WTC11 (cell line): ENCODE measurements at regions not wholly inside any gene's neighbourhood (a gene's known extent, or its start where the extent isn't known, plus 50 kb on each side); places are given as distances from the start of the nearest gene placed in this dataset.

Experiments used
- ATAC-seq: fragments of 200-7000 bp; cut with Tn5 transposase; 2 replicates; pipeline ENCODE4 v1.10.0; 2021; ENCODE audit warnings: mild to moderate bottlenecking, moderate library complexity
- CTCF ChIA-PET: fragments of 300-600 bp; sonication (Branson Sonifier 250); formaldehyde crosslinking; loops from one replicate; lab custom pipeline; 2021; ENCODE audit warnings: antibody characterized with exemption; lab: Charles Lee
- POLR2A ChIA-PET: fragments of 350-600 bp; sonication (Branson Sonifier 250); formaldehyde crosslinking; loops from one replicate; lab custom pipeline; 2021; ENCODE audit warnings: antibody characterized with exemption; lab: Charles Lee
- DNase-seq: peaks from one replicate; pipeline ENCODE4 v3.0.0; 2021; ENCODE audit warnings: low spot score
- H3K27ac Mint-ChIP-seq: 2 replicates; pipeline ENCODE4 v1.8.0; 2021; ENCODE audit warnings: mixed read lengths
- H3K27me3 Mint-ChIP-seq: 2 replicates; pipeline ENCODE4 v1.8.0; 2021; ENCODE audit warnings: low read depth, mild to moderate bottlenecking, moderate library complexity, mixed read lengths
- H3K36me3 Mint-ChIP-seq: 2 replicates; pipeline ENCODE4 v1.8.0; 2021; ENCODE audit warnings: mixed read lengths
- H3K4me1 Mint-ChIP-seq: 2 replicates; pipeline ENCODE4 v1.8.0; 2022; ENCODE audit warnings: mixed read lengths
- H3K4me3 Mint-ChIP-seq: 2 replicates; pipeline ENCODE4 v1.8.0; 2021; ENCODE audit warnings: mild to moderate bottlenecking, moderate library complexity, mixed read lengths
- H3K9me3 Mint-ChIP-seq: 2 replicates; pipeline ENCODE4 v1.8.0; 2021; ENCODE audit warnings: mixed read lengths
- ATF1 ChIP-seq: sonication (generic); formaldehyde crosslinking; IDR thresholded peaks from 2 replicates; pipeline ENCODE4 v1.8.1; 2023; ENCODE audit warnings: mild to moderate bottlenecking, moderate library complexity, missing genetic modification reagents
- ELF4 ChIP-seq: sonication (generic); formaldehyde crosslinking; IDR thresholded peaks from 2 replicates; pipeline ENCODE4 v1.8.1; 2022; ENCODE audit warnings: low read depth, mild to moderate bottlenecking, moderate library complexity, missing genetic modification reagents
- EMX1 ChIP-seq: fragments of 250-450 bp; sonication (Bioruptor Pico); IDR thresholded peaks from 2 replicates; pipeline ENCODE4 v1.8.0; 2021; ENCODE audit warnings: mild to moderate bottlenecking
- FOXK1 ChIP-seq: sonication (generic); formaldehyde crosslinking; IDR thresholded peaks from 2 replicates; pipeline ENCODE4 v1.8.0; 2022; ENCODE audit warnings: mild to moderate bottlenecking, moderate library complexity, missing genetic modification reagents
- FOXP1 ChIP-seq: sonication (generic); formaldehyde crosslinking; IDR thresholded peaks from 2 replicates; pipeline ENCODE4 v1.8.0; 2022; ENCODE audit warnings: missing genetic modification reagents, mild to moderate bottlenecking, moderate library complexity, borderline replicate concordance
- GTF2I ChIP-seq: fragments of 250-450 bp; sonication (Bioruptor Pico); conservative IDR thresholded peaks from 2 replicates; pipeline ENCODE4 v1.4.0; 2021; ENCODE audit warnings: mild to moderate bottlenecking
- HMGA2 ChIP-seq: fragments of 250-450 bp; sonication (Bioruptor Pico); IDR thresholded peaks from 2 replicates; pipeline ENCODE4 v1.4.0; 2021; ENCODE audit warnings: mild to moderate bottlenecking, moderate library complexity
- IRF2 ChIP-seq: sonication (generic); formaldehyde crosslinking; IDR thresholded peaks from 2 replicates; pipeline ENCODE4 v1.8.0; 2022; ENCODE audit warnings: low read depth, missing genetic modification reagents, borderline replicate concordance
- JAZF1 ChIP-seq: fragments of 250-450 bp; sonication (Bioruptor Pico); IDR thresholded peaks from 2 replicates; pipeline ENCODE4 v1.9.0; 2021; ENCODE audit warnings: moderate library complexity, mild to moderate bottlenecking, inconsistent platforms
- KAT7 ChIP-seq: sonication (generic); formaldehyde crosslinking; IDR thresholded peaks from 2 replicates; pipeline ENCODE4 v1.8.1; 2023; ENCODE audit warnings: missing genetic modification reagents, mild to moderate bottlenecking, borderline replicate concordance
- MXD4 ChIP-seq: fragments of 250-450 bp; sonication (Bioruptor Pico); IDR thresholded peaks from 2 replicates; pipeline ENCODE4 v1.8.0; 2021; ENCODE audit warnings: mild to moderate bottlenecking, moderate library complexity, borderline replicate concordance
- MYBL2 ChIP-seq: sonication (generic); formaldehyde crosslinking; IDR thresholded peaks from 2 replicates; pipeline ENCODE4 v1.8.1; 2023; ENCODE audit warnings: mild to moderate bottlenecking, moderate library complexity, missing genetic modification reagents
- NR3C1 ChIP-seq: sonication (generic); formaldehyde crosslinking; conservative IDR thresholded peaks from 2 replicates; pipeline ENCODE4 v1.8.1; 2023; ENCODE audit warnings: low read depth, mild to moderate bottlenecking, missing genetic modification reagents
- OVOL2 ChIP-seq: fragments of 250-450 bp; sonication (Bioruptor Pico); IDR thresholded peaks from 2 replicates; pipeline ENCODE4 v1.9.0; 2021; ENCODE audit warnings: mild to moderate bottlenecking, borderline replicate concordance
- RELA ChIP-seq: sonication (generic); formaldehyde crosslinking; IDR thresholded peaks from 2 replicates; pipeline ENCODE4 v1.8.1; 2022; ENCODE audit warnings: missing genetic modification reagents, mild to moderate bottlenecking, borderline replicate concordance
- SMAD3 ChIP-seq: sonication (generic); formaldehyde crosslinking; IDR thresholded peaks from 2 replicates; pipeline ENCODE4 v1.8.0; 2022; ENCODE audit warnings: missing genetic modification reagents, mild to moderate bottlenecking, borderline replicate concordance
- TEAD4 ChIP-seq: sonication (generic); formaldehyde crosslinking; IDR thresholded peaks from 2 replicates; pipeline ENCODE4 v1.8.0; 2022; ENCODE audit warnings: mild to moderate bottlenecking, missing genetic modification reagents
- ZBTB21 ChIP-seq: sonication (generic); formaldehyde crosslinking; IDR thresholded peaks from 2 replicates; pipeline ENCODE4 v1.8.1; 2023; ENCODE audit warnings: mild to moderate bottlenecking, missing genetic modification reagents, borderline replicate concordance
- ZBTB43 ChIP-seq: sonication (generic); formaldehyde crosslinking; IDR thresholded peaks from 2 replicates; pipeline ENCODE4 v1.8.1; 2023; ENCODE audit warnings: mild to moderate bottlenecking, missing genetic modification reagents
- ZNF138 ChIP-seq: sonication (generic); formaldehyde crosslinking; conservative IDR thresholded peaks from 2 replicates; pipeline ENCODE4 v1.8.1; 2022; ENCODE audit warnings: mild to moderate bottlenecking, moderate library complexity, missing genetic modification reagents
- TF ChIP-seq, protein P1 (sequence below): fragments of 200-600 bp; IDR thresholded peaks from 2 replicates; pipeline ENCODE4 v1.8.0; 2022; ENCODE audit warnings: antibody characterized with exemption
- TF ChIP-seq, protein P2 (sequence below): sonication (generic); formaldehyde crosslinking; IDR thresholded peaks from 2 replicates; pipeline ENCODE4 v1.8.1; 2022; ENCODE audit warnings: low read depth, mild to moderate bottlenecking, moderate library complexity, missing genetic modification reagents, borderline replicate concordance
- TF ChIP-seq, protein P3 (sequence below): sonication (generic); formaldehyde crosslinking; IDR thresholded peaks from 2 replicates; pipeline ENCODE4 v1.8.0; 2023; ENCODE audit warnings: missing genetic modification reagents
- TF ChIP-seq, protein P4 (sequence below): sonication (generic); formaldehyde crosslinking; IDR thresholded peaks from 2 replicates; pipeline ENCODE4 v1.8.1; 2022; ENCODE audit warnings: missing genetic modification reagents, borderline replicate concordance

GRCh38 chr3:72088486-72089025 lies 303.6 kb upstream of the PROK2 start:
- ChIA-PET CTCF (no interaction called here), POLR2A (no interaction called here)
- Mint-ChIP-seq H3K36me3 (no peaks in the 10 kb centered on the region), H3K4me3 (no peak overlapping the region), H3K27ac (no peak overlapping the region), H3K9me3 (no peaks in the 10 kb centered on the region), H3K27me3 (no peaks in the 10 kb centered on the region), H3K4me1 (peaks cover 8% of the 10 kb centered on the region)
- DNase-seq (no peak), ATAC-seq (no peak)
- TF ChIP-seq JAZF1 (CRISPR knock-in tag) (no peak), ZNF138 (no peak), MXD4 (CRISPR knock-in tag) (no peak), SMAD3 (CRISPR knock-in tag) (no peak)
- TF ChIP-seq, protein P1, sequence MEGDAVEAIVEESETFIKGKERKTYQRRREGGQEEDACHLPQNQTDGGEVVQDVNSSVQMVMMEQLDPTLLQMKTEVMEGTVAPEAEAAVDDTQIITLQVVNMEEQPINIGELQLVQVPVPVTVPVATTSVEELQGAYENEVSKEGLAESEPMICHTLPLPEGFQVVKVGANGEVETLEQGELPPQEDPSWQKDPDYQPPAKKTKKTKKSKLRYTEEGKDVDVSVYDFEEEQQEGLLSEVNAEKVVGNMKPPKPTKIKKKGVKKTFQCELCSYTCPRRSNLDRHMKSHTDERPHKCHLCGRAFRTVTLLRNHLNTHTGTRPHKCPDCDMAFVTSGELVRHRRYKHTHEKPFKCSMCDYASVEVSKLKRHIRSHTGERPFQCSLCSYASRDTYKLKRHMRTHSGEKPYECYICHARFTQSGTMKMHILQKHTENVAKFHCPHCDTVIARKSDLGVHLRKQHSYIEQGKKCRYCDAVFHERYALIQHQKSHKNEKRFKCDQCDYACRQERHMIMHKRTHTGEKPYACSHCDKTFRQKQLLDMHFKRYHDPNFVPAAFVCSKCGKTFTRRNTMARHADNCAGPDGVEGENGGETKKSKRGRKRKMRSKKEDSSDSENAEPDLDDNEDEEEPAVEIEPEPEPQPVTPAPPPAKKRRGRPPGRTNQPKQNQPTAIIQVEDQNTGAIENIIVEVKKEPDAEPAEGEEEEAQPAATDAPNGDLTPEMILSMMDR, result no peak

DNA sequence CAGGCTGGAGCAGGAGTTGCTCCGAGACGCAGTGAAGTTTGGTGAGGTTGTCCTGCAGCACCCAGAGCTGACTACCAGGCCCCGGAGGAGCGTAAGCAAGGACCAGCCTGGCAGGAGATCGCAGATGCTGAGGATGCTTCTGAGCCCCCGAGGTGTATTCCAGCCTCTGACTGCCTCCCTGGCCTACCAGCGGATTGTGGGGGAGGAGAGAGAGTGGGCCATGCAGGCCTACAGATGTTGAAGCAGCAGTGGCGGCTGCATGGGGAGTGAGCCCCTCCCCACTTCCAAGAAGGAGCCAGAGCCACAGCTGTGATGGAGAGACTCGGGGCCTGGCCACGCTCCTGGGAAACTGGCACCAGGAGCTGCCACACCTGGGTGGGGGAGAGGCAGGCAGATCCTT lies 302.5 kb upstream of the PROK2 start:
- CTCF ChIA-PET, result interaction anchor here (1.2 kb wide), 1 partner anchor 212 kb away, joined by 3 read pairs; no protein-coding TSS in a partner anchor
- ATAC-seq (no peak), DNase-seq (no peak)
- Mint-ChIP-seq H3K36me3 (no peaks in the 10 kb centered on the region), H3K27ac (no peak overlapping the region), H3K4me3 (no peak overlapping the region), H3K9me3 (no peaks in the 10 kb centered on the region), H3K4me1 (peaks cover 15% of the 10 kb centered on the region), H3K27me3 (no peaks in the 10 kb centered on the region; the same call in 1 of the 2 replicates)
- no peak for TF ChIP-seq JAZF1 (CRISPR knock-in tag)
- TF ChIP-seq FOXP1 (CRISPR knock-in tag), result no peak
- no peak for TF ChIP-seq MYBL2 (CRISPR knock-in tag)
- no peak for TF ChIP-seq MXD4 (CRISPR knock-in tag)
- no peak for TF ChIP-seq IRF2 (CRISPR knock-in tag)
- TF ChIP-seq, protein P2, sequence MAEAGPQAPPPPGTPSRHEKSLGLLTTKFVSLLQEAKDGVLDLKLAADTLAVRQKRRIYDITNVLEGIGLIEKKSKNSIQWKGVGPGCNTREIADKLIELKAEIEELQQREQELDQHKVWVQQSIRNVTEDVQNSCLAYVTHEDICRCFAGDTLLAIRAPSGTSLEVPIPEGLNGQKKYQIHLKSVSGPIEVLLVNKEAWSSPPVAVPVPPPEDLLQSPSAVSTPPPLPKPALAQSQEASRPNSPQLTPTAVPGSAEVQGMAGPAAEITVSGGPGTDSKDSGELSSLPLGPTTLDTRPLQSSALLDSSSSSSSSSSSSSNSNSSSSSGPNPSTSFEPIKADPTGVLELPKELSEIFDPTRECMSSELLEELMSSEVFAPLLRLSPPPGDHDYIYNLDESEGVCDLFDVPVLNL (CRISPR knock-in tag), result no peak
- TF ChIP-seq FOXK1 (CRISPR knock-in tag), result no peak
- TF ChIP-seq, protein P3, sequence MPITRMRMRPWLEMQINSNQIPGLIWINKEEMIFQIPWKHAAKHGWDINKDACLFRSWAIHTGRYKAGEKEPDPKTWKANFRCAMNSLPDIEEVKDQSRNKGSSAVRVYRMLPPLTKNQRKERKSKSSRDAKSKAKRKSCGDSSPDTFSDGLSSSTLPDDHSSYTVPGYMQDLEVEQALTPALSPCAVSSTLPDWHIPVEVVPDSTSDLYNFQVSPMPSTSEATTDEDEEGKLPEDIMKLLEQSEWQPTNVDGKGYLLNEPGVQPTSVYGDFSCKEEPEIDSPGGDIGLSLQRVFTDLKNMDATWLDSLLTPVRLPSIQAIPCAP (CRISPR knock-in tag), result no peak
- no peak for TF ChIP-seq HMGA2
- TF ChIP-seq TEAD4 (CRISPR knock-in tag), result no peak
- no peak for TF ChIP-seq ZBTB43 (CRISPR knock-in tag)
- TF ChIP-seq RELA (CRISPR knock-in tag), result no peak
- TF ChIP-seq OVOL2 (CRISPR knock-in tag), result no peak
- no peak for TF ChIP-seq ZNF138
- TF ChIP-seq NR3C1 (CRISPR knock-in tag), result no peak
- TF ChIP-seq KAT7 (CRISPR knock-in tag), result no peak
- POLR2A ChIA-PET, result no interaction called here

DNA sequence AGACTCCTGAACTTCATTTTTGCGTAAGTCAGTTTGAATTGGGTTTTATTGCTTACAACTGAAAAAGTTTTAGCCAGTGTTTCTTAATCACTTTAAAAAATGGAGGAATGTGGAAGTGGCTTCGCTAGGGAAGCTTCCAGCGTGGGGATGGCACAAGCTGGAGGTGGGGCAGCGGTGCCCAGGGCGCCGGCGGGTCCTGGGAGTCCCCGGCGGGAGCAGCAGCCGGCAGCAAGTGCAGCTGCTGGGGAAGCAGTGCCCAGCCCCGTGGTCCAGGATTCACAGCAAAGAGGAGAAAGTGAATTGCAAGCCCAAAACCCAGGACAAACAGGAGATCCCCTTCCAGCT lies 301.8 kb upstream of the PROK2 start:
- POLR2A ChIA-PET, result no interaction called here
- no peaks in the 10 kb centered on the region for H3K9me3 Mint-ChIP-seq
- no peak for ATAC-seq
- no peak for TF ChIP-seq MYBL2 (CRISPR knock-in tag)
- TF ChIP-seq TEAD4 (CRISPR knock-in tag), result no peak
- TF ChIP-seq ATF1 (CRISPR knock-in tag), result no peak
- TF ChIP-seq ELF4 (CRISPR knock-in tag), result no peak
- TF ChIP-seq EMX1, result no peak
- TF ChIP-seq, protein P4, sequence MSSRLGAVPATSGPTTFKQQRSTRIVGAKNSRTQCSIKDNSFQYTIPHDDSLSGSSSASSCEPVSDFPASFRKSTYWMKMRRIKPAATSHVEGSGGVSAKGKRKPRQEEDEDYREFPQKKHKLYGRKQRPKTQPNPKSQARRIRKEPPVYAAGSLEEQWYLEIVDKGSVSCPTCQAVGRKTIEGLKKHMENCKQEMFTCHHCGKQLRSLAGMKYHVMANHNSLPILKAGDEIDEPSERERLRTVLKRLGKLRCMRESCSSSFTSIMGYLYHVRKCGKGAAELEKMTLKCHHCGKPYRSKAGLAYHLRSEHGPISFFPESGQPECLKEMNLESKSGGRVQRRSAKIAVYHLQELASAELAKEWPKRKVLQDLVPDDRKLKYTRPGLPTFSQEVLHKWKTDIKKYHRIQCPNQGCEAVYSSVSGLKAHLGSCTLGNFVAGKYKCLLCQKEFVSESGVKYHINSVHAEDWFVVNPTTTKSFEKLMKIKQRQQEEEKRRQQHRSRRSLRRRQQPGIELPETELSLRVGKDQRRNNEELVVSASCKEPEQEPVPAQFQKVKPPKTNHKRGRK (CRISPR knock-in tag), result no peak
- no peak for TF ChIP-seq GTF2I
- TF ChIP-seq ZBTB21, result no peak
- no peak for TF ChIP-seq SMAD3 (CRISPR knock-in tag)

More for the DNA sequence above, 301.8 kb upstream of the PROK2 start:
- Mint-ChIP-seq H3K27ac (no peak overlapping the region), H3K4me3 (no peak overlapping the region), H3K36me3 (no peaks in the 10 kb centered on the region), H3K4me1 (peaks cover 22% of the 10 kb centered on the region), H3K27me3 (no peaks in the 10 kb centered on the region; the same call in 1 of the 2 replicates)
- CTCF ChIA-PET, result interaction anchor here (1.2 kb wide), 1 partner anchor 211 kb away, joined by 3 read pairs; no protein-coding TSS in a partner anchor
- DNase-seq, result no peak
